GM18508 (cell line): ENCODE measurements at regions not wholly inside any gene's neighbourhood (a gene's known extent, or its start where the extent isn't known, plus 50 kb on each side); places are given as distances from the start of the nearest gene placed in this dataset.
"Not testable (repeated sequence)": the region's sequence is repeated elsewhere in the genome, so short reads cannot be mapped to it uniquely, and the experiment has no call there.

Experiments used
- ATAC-seq: cut with Tn5 transposase; IDR thresholded peaks from one replicate; pipeline ENCODE4 v1.9.1; 2021; ENCODE audit warnings: moderate number of reproducible peaks; ENCODE audit not compliant: insufficient read depth, unreplicated experiment

DNA sequence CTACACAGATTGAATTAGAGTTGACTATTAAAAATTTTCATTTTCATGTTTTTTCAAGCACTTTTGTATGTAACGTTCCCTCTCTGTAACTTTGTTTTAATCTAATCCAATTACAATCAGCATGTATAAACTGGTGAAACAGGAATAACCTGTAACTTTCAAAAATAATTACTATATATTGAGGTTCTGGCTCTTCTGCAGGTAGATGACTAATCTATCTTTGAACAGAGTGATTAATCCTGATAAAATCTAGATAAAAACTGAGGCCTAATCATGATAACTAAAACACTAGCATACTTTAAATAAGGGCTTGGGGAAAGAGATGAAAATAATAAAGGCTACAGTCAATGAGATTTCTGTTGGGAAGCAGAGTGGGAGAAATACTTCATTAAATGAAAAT, 101.6 kb upstream of the KCND2 start:
- no peak for ATAC-seq

DNA sequence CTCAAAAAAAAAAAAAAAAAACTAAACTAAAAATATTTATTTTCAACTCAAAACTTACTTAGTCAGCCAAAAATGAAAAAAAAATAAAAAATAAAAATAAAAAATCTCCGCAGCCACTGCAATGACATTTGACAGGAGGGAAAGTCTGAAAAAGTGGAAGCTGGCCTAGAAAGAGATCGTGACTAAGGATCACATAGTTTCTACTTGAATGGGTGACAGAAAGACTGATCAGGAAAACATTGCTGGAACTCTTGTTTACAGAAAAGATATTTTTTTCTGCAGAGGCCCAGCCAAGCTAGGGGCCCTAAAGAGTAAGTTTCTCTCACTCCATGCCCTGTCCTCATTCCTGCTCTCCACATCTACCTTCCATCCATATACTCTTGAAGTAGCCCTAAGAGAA, 92.8 kb upstream of the KCND2 start:
- no peak for ATAC-seq

DNA sequence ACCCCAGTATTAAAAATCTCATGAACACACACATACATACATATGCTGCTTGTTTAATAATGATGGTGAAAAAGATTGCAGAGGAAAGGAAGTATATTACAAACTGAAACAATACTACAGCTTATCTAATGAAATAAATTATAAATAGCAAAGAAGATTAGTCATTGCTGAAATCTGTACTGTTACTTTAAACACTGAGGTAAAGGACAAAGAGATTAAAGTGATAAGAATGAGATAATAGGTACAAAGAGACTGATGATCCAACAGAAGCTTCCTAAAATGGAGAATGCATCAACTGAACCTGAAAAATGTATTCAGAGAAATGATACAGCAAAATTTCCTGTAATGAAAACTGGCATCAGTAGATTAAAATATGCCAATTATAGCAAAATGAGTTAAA, 91.5 kb upstream of the KCND2 start:
- ATAC-seq = no peak

GRCh38 chr7:120184866-120185265, 88.1 kb upstream of the KCND2 start:
- no peak for ATAC-seq

- no peak for ATAC-seq
These were observed 86.9 kb upstream of the KCND2 start for GRCh38 chr7:120185940-120186682.

GRCh38 chr7:120186688-120187087, 86.3 kb upstream of the KCND2 start:
- no peak for ATAC-seq

DNA sequence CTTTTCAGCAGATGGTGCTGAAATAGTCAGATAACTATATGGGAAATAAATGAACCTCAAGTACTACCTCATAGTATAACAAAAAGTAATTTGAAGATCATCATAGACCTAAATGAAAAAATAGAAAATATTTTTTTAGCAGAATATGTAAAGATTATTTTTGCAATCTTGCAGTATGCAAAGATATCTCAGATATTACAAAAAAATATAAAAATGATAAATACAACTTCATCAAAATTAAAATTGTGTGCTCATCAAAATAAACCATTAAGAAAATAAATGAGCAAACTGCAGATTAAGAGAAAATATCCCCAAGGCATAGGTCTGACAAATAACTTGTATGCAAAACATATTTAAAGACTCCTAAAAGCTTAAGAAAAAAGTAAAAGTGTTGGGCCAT, 83.4 kb upstream of the KCND2 start:
- ATAC-seq = no peak

DNA sequence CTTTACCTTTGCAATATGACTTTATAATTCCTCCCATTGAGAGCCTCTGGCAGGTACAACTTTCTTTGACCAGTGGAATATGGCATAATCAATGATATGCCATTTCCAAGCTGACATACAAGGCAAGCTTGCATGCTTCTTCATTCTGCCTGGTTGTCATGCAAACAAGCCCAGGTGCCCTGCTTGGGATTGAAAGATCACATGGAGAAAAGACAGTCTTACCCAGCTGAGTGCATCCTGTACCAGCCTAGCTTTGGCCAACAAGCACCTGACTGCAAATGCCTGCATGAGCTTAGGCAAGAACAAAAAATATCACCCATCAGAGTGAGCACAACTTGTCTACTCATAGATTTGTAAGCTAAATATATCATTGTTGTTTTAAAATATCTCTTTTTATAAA, 82.9 kb upstream of the KCND2 start:
- no peak for ATAC-seq

DNA sequence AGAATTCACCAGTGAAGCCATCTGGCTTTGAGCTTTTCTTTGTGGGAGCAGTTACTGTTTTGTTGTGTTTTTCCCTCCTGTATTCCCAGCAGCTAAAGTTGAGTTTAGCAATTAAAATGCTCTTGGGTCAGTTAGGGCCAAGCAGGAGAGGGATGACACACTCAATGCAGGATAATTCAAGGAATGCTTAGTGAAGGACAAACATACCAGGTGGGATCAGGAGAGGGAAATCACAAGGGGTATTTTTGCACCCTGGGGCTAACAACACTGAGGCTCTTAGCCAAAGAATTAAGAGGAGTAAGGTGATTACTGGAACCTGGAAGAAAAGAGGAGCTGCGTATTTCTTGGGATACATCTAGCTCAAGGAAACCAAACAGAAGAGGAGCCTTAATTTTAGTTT, 82.4 kb upstream of the KCND2 start:
- no peak for ATAC-seq

- ATAC-seq = not testable (repeated sequence)
These were observed 81.6 kb upstream of the KCND2 start for GRCh38 chr7:120191423-120191822.

DNA sequence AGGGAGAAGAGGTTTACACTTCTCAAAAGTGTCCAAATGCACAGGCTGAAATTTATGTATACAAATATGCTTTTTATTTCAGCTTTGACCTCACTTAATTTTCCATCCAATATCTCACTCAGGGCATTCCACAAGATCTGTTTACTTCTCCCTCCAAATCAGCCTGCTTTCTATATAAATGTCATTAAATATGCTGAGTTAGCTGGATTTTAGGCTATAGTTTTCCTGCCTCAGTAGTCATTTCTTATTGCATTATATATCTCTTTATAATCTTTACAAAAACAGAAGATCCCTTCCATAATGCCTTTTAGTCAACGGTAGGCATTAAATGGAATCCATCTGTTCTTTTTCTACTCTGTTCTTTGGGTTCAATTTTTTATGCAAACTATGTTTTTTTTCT, 71.7 kb upstream of the KCND2 start:
- ATAC-seq = no peak

DNA sequence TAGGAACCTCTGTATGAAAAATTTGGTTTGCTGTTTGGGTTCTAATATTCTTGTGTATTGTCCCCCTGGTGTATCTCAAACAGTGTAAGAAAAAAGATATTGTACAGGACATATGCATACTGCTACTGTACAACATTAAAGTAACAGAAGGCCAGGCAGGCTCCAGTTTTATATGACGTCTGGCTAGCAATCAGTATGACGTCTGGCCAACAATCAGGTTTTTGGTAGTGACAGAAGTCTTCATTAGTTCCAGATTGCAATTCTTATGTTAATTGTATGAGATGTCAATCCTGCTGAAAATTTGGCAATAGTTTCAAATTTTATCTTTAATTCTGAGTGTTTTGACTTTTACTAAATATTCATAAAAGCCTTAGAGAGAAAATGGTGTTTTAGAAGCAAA, 67.9 kb upstream of the KCND2 start:
- ATAC-seq = no peak

DNA sequence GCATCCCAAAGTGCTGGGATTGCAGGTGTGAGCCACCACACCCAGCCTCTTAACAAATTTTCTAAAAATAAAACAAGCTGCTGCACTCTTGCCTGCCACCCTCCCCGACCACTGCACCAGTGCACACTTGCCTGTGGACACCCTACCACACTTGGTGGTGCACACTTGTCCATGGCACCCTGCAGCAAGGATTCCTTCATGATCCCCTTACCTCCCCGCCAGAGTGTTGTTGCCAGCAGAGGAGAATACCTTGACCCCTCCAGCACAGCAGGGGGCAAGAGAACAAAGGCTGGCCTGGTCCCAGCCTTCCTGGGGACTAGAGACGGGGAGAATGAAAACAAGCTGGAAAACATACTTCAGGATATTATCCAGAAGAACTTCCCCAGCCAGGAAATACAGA, 65.9 kb upstream of the KCND2 start:
- no peak for ATAC-seq

- ATAC-seq = no peak
These were observed 57.3 kb upstream of the KCND2 start for GRCh38 chr7:120215654-120216053.

GRCh38 chr7:120216947-120217346, 56.0 kb upstream of the KCND2 start:
- no peak for ATAC-seq

DNA sequence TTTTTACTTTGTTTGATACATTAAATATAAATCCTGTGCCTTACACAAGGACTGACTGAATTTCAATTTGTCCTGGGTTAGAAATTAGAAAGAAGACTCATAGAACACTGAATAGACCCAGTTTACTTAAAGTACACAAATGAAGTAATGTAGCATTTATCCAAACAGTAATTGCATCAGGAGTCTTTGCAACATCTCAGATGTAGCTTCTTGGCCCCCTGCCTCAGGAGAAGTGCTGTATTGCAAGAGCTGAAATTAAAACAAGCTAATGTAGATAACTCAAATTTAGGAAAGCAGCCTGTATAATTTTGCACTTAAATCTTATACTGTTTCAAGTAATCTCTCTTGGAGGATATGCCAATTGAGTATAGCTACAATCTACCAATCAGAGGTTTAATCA, 54.3 kb upstream of the KCND2 start:
- ATAC-seq = no peak

- no peak for ATAC-seq
These were observed 51.3 kb upstream of the KCND2 start for GRCh38 chr7:120221666-120222065.
